ENCODE measurements at regions not wholly inside any gene's neighbourhood (a gene's known extent, or its start where the extent isn't known, plus 50 kb on each side); places are given as distances from the start of the nearest gene placed in this dataset.
A peak's percentile ranks its signal among the peaks of the same experiment; 100 is the strongest.
"Not testable (repeated sequence)": the region's sequence is repeated elsewhere in the genome, so short reads cannot be mapped to it uniquely, and the experiment has no call there.

DNA sequence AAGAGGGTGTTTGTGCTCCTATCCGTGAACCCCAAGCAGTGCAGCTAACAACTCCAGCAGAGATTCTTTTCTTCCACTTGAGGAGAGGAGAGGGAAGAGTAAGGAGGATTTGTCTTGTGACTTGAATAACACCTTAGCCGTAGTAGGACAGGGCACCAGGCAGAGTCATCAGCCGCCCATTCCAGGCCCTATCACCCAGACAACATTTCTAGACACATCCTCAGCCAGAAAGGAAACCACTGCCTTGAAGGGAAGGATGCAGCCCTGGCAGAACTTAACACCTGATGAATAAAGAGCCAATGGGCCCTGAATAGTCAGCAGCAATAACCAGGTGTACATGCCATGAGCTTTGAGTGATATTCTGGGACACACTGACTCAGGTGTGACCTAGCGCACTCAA, 1013.0 kb upstream of the COX7C start:
- ATAC-seq (ENCODE audit: poor library complexity) (no peak), DNase-seq (no peak)
- intact Hi-C loops (cut with DNase I) = no loop called here

DNA sequence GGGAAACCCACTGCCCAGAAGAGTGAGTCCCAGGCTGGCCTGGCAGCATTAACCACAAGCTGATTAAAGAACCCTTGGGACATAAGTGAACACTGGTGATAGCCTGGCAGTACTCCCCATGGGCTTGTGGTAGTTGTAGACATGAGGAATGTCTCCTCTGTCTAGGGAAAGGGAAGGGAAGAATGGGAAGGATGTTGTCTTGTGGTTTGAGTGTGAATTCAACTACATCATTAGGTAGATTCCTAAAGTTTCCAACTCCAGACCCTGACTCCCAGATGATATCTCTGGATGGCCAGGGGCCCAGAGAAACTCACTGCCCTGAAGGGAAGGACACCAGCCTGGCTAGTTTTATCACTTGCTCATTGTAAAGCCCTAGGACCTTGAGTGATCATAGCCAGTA, 1012.4 kb upstream of the COX7C start:
- DNase-seq = no peak
- no peak for ATAC-seq (ENCODE audit: poor library complexity)
- intact Hi-C loops (cut with DNase I) = no loop called here

DNA sequence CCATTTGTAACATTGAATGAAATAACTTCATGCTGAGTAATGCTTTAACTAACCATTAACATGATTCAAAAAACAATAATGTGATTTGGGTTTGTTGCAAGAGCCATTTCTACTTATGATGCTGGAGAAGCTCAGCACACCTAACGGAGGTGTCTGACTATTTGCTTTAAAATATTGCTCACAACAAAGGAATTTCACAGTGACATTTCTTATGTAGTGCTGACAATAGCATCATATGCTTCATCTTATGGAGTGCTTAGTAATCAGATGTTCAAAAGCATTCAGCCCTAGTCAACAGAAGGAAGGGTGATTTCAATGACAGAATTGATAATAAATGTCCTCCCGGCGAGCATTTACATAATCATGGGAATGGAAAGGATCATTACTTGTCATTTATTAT, 1003.3 kb upstream of the COX7C start:
- intact Hi-C loops (cut with DNase I) = no loop called here
- ATAC-seq (ENCODE audit: poor library complexity) (no peak), DNase-seq (no peak)

GRCh38 chr5:85621668-85622067, 996.1 kb upstream of the COX7C start:
- intact Hi-C loops (cut with DNase I) = no loop called here
- no peak for ATAC-seq (ENCODE audit: poor library complexity)
- no peak for DNase-seq

DNA sequence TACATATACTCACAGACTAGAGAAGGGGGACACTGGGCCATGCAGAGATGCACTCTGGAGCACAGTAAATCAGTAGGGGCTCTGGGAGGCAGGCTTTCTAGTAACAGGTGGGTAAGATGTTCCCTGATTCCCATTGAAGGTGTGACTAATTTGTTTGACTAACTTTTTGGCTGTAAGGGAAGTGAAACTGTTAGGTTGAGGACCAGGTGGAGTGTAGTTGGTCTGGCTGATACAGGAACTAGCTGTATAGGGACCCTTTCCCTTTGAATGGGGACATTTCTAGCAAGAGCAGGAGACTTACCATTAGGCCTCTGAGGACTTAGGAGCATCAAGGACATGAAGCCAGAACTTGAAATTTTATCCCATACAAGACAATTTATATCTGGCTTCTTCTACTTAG, 989.6 kb upstream of the COX7C start:
- ATAC-seq (ENCODE audit: poor library complexity) (no peak), DNase-seq (no peak)
- intact Hi-C loops (cut with DNase I) = no loop called here

GRCh38 chr5:85638495-85639125, 979.1 kb upstream of the COX7C start:
- ATAC-seq (ENCODE audit: poor library complexity); DNase-seq; intact Hi-C loops (cut with DNase I): not testable (repeated sequence)

DNA sequence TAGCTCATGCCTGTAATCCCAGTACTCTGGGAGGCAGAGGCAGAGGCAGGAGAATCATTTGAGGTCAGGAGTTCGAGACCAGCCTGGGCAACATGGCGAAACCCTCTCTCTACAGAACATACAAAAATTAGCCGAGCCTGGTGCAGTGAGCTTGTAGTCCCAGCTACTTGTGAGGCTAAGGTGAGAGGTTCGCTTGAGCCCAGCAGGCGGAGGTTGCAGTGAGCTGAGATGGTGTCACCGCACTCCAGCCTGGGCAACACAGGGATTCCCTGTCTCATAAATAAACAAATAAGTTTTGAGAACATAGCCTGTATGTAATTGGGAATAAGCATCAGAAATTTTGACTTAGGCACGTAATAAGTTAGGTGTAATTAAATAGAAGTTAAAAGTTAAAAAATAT, 971.7 kb upstream of the COX7C start:
- intact Hi-C loops (cut with DNase I) = no loop called here
- ATAC-seq (ENCODE audit: poor library complexity) (no peak), DNase-seq (peak; percentile 6)

DNA sequence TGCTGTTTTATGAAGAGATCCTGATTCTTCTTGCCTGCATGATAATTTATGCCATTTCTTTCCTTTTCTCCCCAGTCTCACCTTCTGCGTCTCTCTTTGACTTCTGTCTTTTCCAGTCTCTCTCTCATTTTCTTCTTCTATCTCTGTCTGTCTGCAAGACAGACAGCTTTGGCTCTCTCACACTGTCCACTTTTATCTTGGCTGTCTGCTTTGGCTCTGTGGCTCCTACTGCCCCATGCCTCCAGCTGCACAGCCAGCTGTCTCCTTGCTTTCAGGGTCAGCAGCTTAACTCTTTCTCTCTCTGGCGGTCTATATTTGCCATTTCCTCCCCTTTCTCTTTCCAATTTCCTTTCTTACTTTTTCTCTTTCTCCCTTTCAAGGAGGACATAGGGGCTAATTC, 971.1 kb upstream of the COX7C start:
- intact Hi-C loops (cut with DNase I) = no loop called here
- ATAC-seq (ENCODE audit: poor library complexity) = peak; percentile 45
- peak; percentile 11 for DNase-seq

- DNase-seq (peak; percentile 8), ATAC-seq (ENCODE audit: poor library complexity) (no peak)
- intact Hi-C loops (cut with DNase I) = no loop called here
Measured at GRCh38 chr5:85647349-85648127, 970.2 kb upstream of the COX7C start.

- intact Hi-C loops (cut with DNase I) = no loop called here
- DNase-seq (peak; percentile 9), ATAC-seq (ENCODE audit: poor library complexity) (no peak)
Measured at GRCh38 chr5:85648495-85648894, 969.2 kb upstream of the COX7C start.

DNA sequence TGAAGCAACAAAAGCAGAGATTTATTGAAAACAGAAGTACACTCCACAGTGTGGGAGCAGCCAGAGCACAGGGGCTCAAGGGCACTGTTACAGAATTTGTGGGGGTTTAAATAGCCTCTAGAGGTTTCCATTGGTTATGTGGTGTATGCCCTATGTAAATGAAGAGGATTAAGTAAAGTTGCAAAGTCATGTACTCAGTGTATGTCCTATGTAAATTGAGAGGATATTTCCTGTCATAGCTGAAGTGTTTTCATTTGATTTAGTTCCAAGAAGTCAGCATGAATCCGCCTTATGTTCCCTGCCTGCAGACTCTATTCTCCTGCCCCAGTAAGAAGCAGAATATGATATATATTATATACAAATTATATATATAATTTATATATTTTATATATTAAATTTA, 966.0 kb upstream of the COX7C start:
- intact Hi-C loops (cut with DNase I) = no loop called here
- ATAC-seq (ENCODE audit: poor library complexity) (no peak), DNase-seq (no peak)

GRCh38 chr5:85654144-85654543, 963.6 kb upstream of the COX7C start:
- intact Hi-C loops (cut with DNase I); DNase-seq; ATAC-seq (ENCODE audit: poor library complexity): not testable (repeated sequence)

- intact Hi-C loops (cut with DNase I) = no loop called here
- ATAC-seq (ENCODE audit: poor library complexity) (no peak), DNase-seq (no peak)
Measured at GRCh38 chr5:85656050-85656449, 961.7 kb upstream of the COX7C start.

GRCh38 chr5:85657328-85657727, 960.4 kb upstream of the COX7C start:
- intact Hi-C loops (cut with DNase I) = not testable (repeated sequence)

GRCh38 chr5:85662969-85663707, 954.6 kb upstream of the COX7C start:
- intact Hi-C loops (cut with DNase I); ATAC-seq (ENCODE audit: poor library complexity); DNase-seq: not testable (repeated sequence)

More at GRCh38 chr5:85657328-85657727, 960.4 kb upstream of the COX7C start:
- not testable (repeated sequence) for DNase-seq; ATAC-seq (ENCODE audit: poor library complexity)

- ATAC-seq (ENCODE audit: poor library complexity) (no peak), DNase-seq (no peak)
- intact Hi-C loops (cut with DNase I) = no loop called here
Measured at GRCh38 chr5:85663708-85664031, 954.1 kb upstream of the COX7C start.

DNA sequence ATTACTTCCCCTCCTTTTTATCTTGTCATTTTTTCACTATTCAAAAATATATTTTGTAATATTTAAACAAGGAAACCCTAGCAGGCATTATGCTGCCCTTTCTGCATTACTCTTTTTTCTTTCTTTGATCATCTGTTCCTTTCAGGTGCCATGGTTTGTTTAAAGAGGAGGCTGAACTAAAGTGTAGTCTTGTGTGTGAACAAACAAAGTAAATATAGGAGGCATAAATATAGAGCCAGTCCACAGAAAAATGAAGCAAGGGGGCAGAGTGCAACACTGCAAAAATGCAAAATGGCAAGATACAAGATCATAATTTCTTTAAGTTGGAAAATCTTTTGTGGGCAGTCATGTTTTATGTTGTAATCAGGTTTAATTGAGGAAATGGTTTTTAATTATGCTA, 947.3 kb upstream of the COX7C start:
- intact Hi-C loops (cut with DNase I) = no loop called here
- DNase-seq (no peak), ATAC-seq (ENCODE audit: poor library complexity) (no peak)

DNA sequence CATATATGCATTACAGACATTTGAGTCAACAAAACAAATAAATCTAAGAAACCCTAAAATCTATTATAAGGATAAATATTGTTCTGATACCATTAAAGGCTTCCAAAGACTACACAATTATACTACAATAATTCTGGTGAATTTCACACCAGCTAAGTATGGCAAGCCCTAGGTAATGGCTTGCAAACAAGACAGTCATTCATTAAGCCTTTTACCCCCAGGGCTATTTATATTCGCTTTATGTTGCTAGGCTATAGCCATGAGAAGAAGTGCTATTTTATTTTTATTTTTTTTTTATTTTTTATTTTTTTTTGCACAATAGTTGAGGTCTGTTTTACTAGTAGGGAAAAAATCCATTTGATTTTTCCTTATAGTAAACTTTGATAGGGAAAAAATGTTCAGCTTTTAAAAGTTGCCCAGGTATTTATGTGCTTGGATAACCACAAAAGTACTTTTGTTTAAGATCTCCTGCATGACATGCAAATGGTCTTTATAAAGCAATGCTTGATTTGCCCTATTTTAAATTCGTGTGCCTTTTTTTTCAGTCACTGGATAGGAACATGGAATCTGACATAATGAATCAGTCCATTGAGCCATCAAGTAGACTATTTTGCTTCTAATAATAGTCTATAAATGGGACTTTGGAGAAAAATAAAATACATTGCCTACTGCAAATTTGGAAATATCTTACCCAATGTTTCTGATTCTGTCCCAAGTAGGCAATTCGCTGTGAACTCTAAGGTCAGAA, 946.3 kb upstream of the COX7C start:
- DNase-seq (no peak), ATAC-seq (ENCODE audit: poor library complexity) (no peak)
- intact Hi-C loops (cut with DNase I) = no loop called here

DNA sequence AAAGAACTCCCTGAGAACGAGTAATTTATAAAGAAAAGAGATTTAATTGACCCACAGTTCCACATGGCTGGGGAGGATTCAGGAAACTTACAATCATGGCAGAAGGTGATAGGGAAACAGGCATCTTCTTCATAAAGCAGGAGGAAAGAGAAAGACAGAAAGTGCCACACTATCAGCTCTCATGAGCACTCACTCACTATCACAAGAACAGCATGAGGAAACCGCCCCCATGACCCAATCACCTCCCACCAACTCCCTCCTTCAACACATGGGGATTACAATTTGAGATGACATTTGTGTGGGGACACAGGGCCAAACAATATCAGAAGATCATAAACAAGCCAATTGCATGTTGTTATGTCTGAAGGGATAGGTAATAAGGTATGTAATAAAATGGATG, 935.9 kb upstream of the COX7C start:
- no peak for DNase-seq
- intact Hi-C loops (cut with DNase I) = no loop called here
- ATAC-seq (ENCODE audit: poor library complexity) = no peak

Measured in Right ventricle myocardium superior (tissue), 1 donor.